Hepatocyte (in vitro differentiated cells): ENCODE measurements at regions not wholly inside any gene's neighbourhood (a gene's known extent, or its start where the extent isn't known, plus 50 kb on each side); places are given as distances from the start of the nearest gene placed in this dataset.

Experiments used
- EZH2phosphoT487 ChIP-seq: fragments of 200-600 bp; sonication (generic); IDR thresholded peaks from one replicate; pipeline ENCODE4 v1.6.1; 2018; ENCODE audit warnings: antibody characterized with exemption, mild to moderate bottlenecking, low read depth, moderate library complexity; ENCODE audit not compliant: unreplicated experiment, severe bottlenecking
- TF ChIP-seq, protein P1 (sequence below): fragments of 200-600 bp; sonication (generic); IDR thresholded peaks from 2 replicates; pipeline ENCODE4 v1.5.1; 2016; ENCODE audit warnings: antibody characterized with exemption, mild to moderate bottlenecking; ENCODE audit not compliant: poor library complexity

DNA sequence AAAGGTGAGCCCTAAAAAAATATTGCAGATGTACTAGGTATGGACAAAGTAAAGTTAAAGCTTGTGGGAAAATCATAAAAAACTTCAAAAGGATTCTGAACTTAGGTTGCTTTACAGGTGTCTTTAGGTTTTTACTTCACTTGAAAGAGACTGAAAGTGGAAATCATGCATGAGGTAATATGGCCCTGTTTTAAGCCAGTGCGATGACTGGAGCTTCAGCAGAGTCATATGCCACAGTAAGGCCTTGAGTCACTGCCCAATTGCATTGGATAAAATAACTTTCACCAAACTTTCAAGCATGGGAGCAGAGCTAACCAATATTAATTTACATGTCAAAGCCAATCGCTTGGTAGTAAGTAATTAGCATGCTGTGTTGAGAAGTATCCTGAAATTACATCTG lies 63.9 kb upstream of the TMEM260 start:
- TF ChIP-seq, protein P1, sequence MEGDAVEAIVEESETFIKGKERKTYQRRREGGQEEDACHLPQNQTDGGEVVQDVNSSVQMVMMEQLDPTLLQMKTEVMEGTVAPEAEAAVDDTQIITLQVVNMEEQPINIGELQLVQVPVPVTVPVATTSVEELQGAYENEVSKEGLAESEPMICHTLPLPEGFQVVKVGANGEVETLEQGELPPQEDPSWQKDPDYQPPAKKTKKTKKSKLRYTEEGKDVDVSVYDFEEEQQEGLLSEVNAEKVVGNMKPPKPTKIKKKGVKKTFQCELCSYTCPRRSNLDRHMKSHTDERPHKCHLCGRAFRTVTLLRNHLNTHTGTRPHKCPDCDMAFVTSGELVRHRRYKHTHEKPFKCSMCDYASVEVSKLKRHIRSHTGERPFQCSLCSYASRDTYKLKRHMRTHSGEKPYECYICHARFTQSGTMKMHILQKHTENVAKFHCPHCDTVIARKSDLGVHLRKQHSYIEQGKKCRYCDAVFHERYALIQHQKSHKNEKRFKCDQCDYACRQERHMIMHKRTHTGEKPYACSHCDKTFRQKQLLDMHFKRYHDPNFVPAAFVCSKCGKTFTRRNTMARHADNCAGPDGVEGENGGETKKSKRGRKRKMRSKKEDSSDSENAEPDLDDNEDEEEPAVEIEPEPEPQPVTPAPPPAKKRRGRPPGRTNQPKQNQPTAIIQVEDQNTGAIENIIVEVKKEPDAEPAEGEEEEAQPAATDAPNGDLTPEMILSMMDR = no peak
- TF ChIP-seq EZH2phosphoT487 = no peak
